RPMI8226 (cell line): ENCODE measurements at regions not wholly inside any gene's neighbourhood (a gene's known extent, or its start where the extent isn't known, plus 50 kb on each side); places are given as distances from the start of the nearest gene placed in this dataset.

ENCODE experiments used
- DNase-seq: peaks from one replicate; pipeline ENCODE4 v3.0.0-alpha.2; 2015

DNA sequence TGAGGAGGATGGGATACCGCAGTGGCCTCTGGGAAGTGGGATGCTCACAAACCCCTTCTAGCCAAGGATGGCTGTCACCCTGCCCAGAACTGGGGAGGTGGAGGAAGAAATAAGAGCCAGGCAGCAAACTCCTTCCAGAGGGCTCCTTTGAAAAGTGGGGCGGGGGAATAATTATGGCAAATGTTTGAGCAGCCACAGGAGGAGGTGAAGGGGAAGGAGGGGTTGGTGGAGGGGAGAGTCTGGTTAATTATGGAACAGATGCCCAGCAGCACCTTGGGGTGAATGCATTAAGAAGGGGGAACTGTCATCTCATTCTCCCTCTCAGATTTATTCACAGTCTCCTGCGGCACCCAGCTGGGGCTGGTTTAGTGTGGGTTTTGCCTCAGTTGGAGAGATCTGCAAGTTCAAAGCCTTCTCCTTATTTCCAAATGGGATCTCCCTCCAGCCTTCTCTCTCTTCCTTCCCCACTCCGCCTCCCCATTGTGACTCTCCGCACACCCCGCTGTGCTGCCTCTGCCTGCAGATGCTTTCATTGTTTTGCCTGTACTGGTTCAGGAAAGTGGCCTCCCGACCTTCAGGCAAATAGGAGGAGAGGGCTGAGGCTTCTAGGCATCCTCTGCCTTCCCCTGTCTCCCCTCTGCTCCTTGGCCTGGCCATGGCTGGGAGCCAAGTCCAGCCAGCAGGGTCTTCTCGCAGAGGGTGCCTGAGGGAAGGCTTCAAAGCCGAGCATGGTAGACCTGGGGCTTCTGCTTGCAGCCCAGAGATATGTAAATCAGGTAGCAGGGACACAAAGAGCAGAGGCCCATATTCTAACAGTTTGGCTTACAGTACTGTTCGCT lies 457.2 kb upstream of the MEX3C start:
- DNase-seq, result no peak

GRCh38 chr18:51655327-51655698 lies 457.8 kb upstream of the MEX3C start:
- peak; percentile 23 for DNase-seq

DNA sequence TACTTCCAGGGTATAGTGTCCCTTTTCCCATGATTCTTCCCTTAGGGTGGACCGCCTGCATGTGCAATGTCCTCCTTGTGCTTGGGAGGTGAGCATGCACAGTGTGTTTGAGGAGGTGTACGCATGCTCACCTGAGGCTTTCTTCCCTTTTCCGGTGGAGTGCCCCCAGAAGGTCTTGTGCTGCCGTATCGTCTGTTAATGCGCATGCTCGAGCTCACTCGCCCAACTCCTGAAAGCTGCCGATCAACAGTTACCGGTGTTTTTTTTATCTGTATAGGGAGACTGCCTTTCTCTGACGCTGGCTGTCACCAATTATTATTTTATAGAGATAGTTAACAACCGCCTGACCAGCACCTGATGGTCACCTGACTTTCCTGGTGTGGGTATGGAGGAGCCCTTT lies 458.8 kb upstream of the MEX3C start:
- no peak for DNase-seq

DNA sequence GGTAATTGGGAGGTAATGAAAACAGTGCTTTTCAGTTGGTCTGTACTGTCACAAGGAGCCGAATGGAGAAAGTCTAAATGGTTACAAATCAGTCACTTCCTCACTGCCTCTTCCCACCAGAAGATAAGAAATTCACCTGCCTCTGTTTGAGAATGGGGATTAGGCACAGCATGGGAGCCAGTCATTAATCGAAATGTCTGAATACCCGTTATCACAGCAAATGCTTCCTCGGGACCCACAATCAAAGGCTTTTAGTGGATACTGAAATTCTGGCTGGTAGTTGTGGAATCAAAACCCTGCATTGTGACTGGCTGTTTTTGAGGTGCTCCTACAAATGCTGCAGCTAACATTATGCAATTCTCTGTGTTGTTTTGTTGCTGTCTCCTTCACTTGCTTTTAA lies 461.0 kb upstream of the MEX3C start:
- no peak for DNase-seq

DNA sequence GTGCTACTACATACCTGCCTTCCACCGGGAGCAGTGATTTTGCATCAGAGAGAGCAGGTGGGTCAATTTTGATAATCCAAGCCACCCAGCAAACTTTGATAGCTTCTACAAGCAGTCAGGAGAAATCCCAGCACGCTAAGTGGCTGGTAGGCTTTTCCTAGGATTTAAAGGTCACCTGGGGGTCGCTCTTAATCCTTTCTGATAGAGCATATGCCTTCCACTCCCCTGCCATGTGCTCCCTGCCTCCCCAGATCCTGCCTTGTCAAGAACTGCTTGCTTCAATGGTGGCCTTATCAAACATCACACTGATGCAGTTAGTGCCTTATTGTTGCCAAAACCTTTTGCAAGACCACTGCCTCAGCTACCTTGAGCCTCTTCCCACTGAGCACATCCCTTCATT lies 462.3 kb upstream of the MEX3C start:
- DNase-seq, result no peak

GRCh38 chr18:51660188-51660715 lies 462.8 kb upstream of the MEX3C start:
- DNase-seq, result no peak

GRCh38 chr18:51664236-51664635 lies 466.8 kb upstream of the MEX3C start:
- no peak for DNase-seq

GRCh38 chr18:51666763-51667191 lies 469.3 kb upstream of the MEX3C start:
- DNase-seq, result no peak

- DNase-seq, result peak; percentile 82
These were observed 470.6 kb upstream of the MEX3C start for GRCh38 chr18:51668101-51668500.

- no peak for DNase-seq
These were observed 471.1 kb upstream of the MEX3C start for GRCh38 chr18:51668607-51669006.

DNA sequence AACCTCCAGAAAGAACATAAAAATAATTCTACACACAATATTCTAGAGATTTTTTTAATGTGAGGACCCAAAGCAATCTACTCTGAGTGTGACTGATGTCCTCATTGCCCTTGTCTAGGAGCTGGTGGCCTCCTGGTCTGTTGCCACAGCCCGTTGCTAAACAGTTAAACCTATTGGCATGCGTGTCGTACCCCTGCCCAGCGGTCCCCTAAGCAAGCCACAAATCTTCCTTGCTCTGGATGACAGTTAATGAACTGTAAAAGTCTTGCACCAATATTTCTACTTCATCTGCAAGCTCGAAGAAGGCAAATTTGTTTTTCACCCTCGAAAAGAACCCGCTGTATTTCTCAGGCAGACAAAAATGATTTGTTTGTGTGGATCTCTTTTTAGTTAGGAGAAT lies 489.1 kb upstream of the MEX3C start:
- DNase-seq, result no peak

DNA sequence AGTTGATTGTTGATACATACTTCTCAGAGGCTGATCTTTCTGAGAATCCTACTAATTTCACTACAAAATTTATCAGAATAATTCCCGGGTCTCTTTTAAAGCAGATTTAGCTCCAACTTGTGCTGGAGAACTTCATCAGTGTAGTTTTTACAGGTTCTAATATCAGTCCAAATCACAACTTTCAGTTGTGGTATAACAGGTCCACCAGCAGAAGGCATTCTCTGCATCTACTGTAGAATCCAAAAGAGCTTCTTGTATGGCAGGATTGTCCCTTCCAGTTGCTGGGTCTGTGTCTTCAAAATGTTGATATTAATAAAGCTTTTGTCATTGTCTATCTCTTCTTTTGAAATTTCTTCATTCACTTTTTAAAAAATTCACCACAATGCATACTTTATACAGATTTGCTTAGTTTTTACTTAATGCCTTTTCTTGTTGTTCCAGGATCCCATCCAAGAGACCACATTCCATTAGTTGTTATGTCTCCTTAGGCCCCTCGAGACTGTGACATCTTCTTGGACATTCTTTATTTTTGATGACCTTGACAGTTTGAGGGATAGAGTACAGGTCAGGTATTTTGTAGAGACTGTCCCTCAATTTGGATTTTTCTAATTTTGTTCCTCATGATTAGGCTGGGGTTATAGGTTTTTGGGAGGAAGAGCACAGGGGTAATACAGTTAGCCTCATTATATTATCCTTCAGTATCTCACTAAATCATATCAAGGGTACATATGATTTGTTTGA lies 490.5 kb upstream of the MEX3C start:
- DNase-seq, result no peak

DNA sequence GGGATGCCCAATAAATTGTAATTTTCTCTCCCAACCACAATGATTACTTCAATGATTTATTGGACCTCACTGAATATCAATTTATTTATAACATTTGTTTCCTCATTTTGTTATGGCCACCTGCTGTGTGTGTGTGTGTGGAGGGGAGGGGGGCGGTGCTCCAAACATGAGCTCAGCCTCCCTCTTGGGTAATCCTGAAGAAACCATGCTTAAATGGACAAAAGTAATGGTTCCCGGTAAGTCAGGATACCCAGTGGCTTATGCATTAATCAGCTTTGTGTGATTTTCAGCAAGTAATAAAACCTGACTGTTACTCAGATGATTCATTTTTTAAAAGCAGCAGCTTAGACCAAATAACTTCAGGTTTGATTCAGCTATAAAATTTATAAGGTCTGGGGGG lies 495.1 kb upstream of the MEX3C start:
- no peak for DNase-seq

DNA sequence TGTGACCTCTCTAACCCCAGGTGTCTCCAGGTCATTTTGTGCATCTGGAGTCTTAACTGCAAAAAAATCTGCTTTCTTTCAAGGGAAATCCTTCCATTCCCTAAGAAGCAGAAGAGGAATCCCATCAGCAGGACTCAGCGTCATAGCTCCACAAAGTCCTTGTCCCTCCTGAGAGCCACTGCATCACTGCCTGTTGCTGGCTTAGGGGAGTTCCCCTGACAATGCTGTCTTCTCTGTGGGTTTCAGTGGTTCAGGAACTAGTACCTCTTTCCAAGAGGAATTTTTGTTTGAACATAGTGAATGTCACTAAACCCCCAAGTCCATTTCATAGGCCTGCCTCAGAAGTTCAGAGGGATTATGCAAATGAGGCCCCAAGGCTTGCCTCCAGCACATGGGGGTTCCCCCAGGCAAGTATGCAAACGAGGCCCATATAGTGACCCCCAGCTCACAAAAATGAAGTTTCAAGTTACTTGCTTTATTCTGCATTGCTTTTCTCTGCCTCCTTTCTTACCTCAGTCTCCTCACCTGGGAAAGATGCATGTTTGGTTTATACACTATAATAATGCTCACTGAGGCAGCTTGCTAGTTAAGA lies 513.9 kb upstream of the MEX3C start:
- DNase-seq, result no peak

- DNase-seq, result no peak
These were observed 515.3 kb upstream of the MEX3C start for GRCh38 chr18:51712821-51713220.

GRCh38 chr18:51716277-51716676 lies 518.8 kb upstream of the MEX3C start:
- DNase-seq, result no peak

- no peak for DNase-seq
These were observed 523.9 kb upstream of the MEX3C start for GRCh38 chr18:51721388-51721787.

- DNase-seq, result peak; percentile 27
These were observed 524.5 kb upstream of the MEX3C start for GRCh38 chr18:51721996-51722395.

DNA sequence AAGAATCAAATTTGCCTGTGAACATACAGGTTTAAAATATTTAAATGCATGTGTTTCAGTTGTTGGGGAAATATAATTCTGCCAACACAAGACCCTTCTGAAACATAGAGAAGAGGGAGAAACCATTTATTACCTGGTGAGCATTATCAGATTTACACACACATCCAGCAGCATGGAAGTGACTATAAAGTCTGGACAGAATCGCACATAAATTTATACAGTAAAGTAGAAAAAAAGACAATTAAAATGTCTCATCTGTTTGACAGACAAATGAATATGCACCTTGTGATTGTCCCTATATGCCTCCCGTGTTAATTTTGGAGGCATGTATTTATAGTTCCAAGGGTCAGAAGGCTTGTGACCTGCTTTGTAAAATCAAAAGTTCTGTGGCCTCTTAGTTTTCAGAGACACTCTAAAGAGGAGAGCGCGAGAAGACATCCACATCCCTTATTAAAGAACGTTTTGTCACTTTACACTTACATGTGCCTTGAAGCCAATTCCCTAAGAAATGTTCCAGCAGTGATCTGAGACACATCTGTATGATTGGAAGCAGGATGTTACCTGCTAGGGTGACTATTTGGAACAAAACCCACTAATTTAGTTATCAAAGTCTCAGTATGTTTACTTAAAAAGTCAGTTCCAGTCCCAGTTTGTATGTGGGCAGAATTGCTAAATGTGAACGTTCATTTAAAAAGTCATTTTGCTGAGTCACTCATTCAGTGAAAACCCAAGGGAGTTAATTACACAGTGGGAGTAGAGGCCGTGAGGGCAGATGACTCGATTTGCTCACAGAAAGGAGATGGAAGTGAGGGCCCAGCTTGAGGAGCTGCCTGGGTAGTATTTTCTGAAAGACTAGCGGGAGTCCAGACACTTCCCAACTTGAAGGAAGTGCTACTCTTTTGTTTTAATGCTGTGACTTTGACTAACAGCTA lies 527.6 kb upstream of the MEX3C start:
- no peak for DNase-seq

DNA sequence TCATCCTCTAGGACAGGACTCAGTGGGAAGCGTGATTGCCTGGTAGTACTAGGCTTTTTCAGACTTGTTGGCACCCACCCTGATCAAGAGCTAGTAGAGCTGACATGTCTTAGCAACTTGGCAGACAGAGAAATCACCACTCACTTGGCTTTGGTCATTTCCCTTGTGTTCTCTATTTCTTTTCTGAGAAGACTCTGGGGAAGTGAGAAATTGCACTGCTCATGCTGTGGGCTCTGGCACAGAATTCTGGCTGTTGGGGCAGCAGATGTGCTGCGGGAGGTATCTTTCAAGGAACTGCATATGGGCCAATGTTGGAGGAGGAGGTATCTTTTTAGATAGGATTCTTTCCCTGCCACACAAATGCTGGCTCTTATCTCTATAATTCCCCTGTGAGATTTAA lies 529.1 kb upstream of the MEX3C start:
- DNase-seq, result peak; percentile 86

DNA sequence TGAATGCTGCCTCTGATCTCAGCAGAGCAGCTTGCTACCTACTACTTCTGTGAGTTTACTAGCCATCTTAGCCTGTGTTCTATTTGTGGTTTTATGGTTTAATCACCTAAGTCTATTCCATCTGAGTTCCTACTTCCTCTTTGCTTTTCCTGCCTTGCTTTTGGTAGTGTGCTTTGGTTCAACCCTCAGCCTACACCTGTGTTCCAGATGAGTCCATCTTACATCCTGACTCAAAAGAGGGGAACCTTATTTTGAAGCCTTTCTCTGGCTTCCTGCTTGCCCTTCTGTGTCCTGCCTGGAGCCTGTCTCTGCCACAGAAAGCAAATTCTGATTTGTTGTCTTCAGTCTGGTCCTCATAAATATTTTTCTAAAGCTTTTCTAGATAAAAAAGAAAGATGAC lies 530.3 kb upstream of the MEX3C start:
- peak; percentile 87 for DNase-seq

GRCh38 chr18:51731070-51731469 lies 533.6 kb upstream of the MEX3C start:
- no peak for DNase-seq

GRCh38 chr18:51734576-51734975 lies 537.1 kb upstream of the MEX3C start:
- no peak for DNase-seq
